Uterus (tissue), 2 donors: ENCODE measurements at regions not wholly inside any gene's neighbourhood (a gene's known extent, or its start where the extent isn't known, plus 50 kb on each side); places are given as distances from the start of the nearest gene placed in this dataset.

Source experiments
- POLR2A ChIP-seq, 2 donors: fragments of 450-650 bp; IDR thresholded peaks; one replicate each; pipeline ENCODE4 v1.6.1; 2016; ENCODE audit warnings: antibody characterized with exemption in 2 of 2, mild to moderate bottlenecking in 1 of 2, moderate library complexity in 1 of 2
- TF ChIP-seq, protein P1 (sequence below), 4 experiments: fragments of 200-600 bp in 2 of 4; fragments of 450-650 bp in 2 of 4; sonication (generic) in 2 of 4; IDR thresholded peaks; one replicate each; pipeline ENCODE4 v1.5.1; 2016 to 2019; ENCODE audit warnings: antibody characterized with exemption in 4 of 4, mild to moderate bottlenecking in 2 of 4, moderate library complexity in 1 of 4

DNA sequence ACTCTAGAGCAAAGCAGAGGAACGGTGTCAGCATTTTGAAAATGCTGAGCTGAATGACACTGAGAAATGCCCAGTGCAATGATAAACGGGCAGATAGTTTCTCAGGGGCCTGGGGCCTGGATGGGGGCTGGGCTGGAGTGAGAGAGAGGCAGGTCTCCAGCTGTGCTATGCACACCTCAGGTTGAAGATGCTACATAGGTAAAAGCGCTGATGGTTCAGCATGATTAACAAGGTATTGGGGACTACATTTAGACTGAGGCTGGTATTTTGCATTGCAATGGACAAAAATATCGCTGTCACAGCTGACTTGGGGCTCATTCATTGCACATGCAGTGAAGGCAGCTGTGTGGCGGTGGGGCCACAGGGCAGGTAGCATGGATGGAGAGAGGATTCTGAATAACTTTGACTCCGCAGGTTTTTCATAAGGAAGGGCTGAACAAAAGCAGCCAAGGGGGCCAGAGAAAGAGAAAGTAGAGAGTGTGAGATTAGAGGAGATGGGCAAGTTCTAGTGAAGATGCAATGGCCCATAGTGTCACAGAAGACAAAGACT, 290.8 kb upstream of the ZNF32 start:
- TF ChIP-seq, protein P1, sequence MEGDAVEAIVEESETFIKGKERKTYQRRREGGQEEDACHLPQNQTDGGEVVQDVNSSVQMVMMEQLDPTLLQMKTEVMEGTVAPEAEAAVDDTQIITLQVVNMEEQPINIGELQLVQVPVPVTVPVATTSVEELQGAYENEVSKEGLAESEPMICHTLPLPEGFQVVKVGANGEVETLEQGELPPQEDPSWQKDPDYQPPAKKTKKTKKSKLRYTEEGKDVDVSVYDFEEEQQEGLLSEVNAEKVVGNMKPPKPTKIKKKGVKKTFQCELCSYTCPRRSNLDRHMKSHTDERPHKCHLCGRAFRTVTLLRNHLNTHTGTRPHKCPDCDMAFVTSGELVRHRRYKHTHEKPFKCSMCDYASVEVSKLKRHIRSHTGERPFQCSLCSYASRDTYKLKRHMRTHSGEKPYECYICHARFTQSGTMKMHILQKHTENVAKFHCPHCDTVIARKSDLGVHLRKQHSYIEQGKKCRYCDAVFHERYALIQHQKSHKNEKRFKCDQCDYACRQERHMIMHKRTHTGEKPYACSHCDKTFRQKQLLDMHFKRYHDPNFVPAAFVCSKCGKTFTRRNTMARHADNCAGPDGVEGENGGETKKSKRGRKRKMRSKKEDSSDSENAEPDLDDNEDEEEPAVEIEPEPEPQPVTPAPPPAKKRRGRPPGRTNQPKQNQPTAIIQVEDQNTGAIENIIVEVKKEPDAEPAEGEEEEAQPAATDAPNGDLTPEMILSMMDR (IDR thresholded peaks at IDR 0.05): no peak
- TF ChIP-seq POLR2A (IDR thresholded peaks at IDR 0.05): no peak
